H9 (cell line): ENCODE measurements at regions not wholly inside any gene's neighbourhood (a gene's known extent, or its start where the extent isn't known, plus 50 kb on each side); places are given as distances from the start of the nearest gene placed in this dataset.

Experiments used
- DNase-seq: peaks from one replicate; pipeline ENCODE4 v3.0.0-alpha.2; 2017
- H2AFZ ChIP-seq: one replicate; pipeline ENCODE4 v1.6.1; 2013; ENCODE audit warnings: mild to moderate bottlenecking, low read length, control low read depth, moderate library complexity
- H2AK5ac ChIP-seq: 2 replicates; pipeline ENCODE4 v1.6.1; 2013; ENCODE audit warnings: low read length, control low read depth, mixed read lengths; ENCODE audit not compliant: insufficient read length
- H2BK120ac ChIP-seq: one replicate; pipeline ENCODE4 v1.6.1; 2013; ENCODE audit warnings: low read depth, mild to moderate bottlenecking, low read length, control low read depth, inconsistent platforms; ENCODE audit not compliant: poor library complexity, severe bottlenecking
- H2BK12ac ChIP-seq: 2 replicates; pipeline ENCODE4 v1.6.1; 2013; ENCODE audit warnings: low read length, control low read depth, mixed read lengths, low read depth; ENCODE audit not compliant: insufficient read length
- H2BK15ac ChIP-seq: 2 replicates; pipeline ENCODE4 v1.6.1; 2013; ENCODE audit warnings: low read depth, low read length, control low read depth
- H2BK20ac ChIP-seq: one replicate; pipeline ENCODE4 v1.6.1; 2013; ENCODE audit warnings: low read depth, mild to moderate bottlenecking, low read length, control low read depth, inconsistent platforms; ENCODE audit not compliant: poor library complexity, severe bottlenecking
- H2BK5ac ChIP-seq: 2 replicates; pipeline ENCODE4 v1.6.1; 2013; ENCODE audit warnings: low read length, control low read depth, mixed read lengths; ENCODE audit not compliant: insufficient read length
- H3K14ac ChIP-seq: 2 replicates; pipeline ENCODE4 v1.6.1; 2013; ENCODE audit warnings: low read length, control low read depth; ENCODE audit not compliant: insufficient read depth
- H3K18ac ChIP-seq: 2 replicates; pipeline ENCODE4 v1.6.1; 2013; ENCODE audit warnings: low read depth, mild to moderate bottlenecking, mixed read lengths, low read length, control low read depth; ENCODE audit not compliant: insufficient read length
- H3K23ac ChIP-seq: 2 replicates; pipeline ENCODE4 v1.6.1; 2013; ENCODE audit warnings: low read length, control low read depth, mixed read lengths, low read depth; ENCODE audit not compliant: insufficient read length
- H3K23me2 ChIP-seq: 2 replicates; pipeline ENCODE4 v1.6.1; 2013; ENCODE audit warnings: low read depth, mild to moderate bottlenecking, mixed read lengths, low read length, control low read depth; ENCODE audit not compliant: insufficient read length, poor library complexity, severe bottlenecking
- H3K27ac ChIP-seq: 2 replicates; pipeline ENCODE4 v1.5.1; 2013; ENCODE audit warnings: low read length, control low read depth, mixed read lengths, low read depth; ENCODE audit not compliant: insufficient read length
- H3K27me3 ChIP-seq: 2 replicates; pipeline ENCODE4 v1.6.1; 2013; ENCODE audit warnings: low read length, control low read depth, inconsistent platforms; ENCODE audit not compliant: insufficient read depth
- H3K4ac ChIP-seq: 2 replicates; pipeline ENCODE4 v1.6.1; 2013; ENCODE audit warnings: low read depth, mild to moderate bottlenecking, control low read depth, inconsistent platforms, low read length, moderate library complexity
- H3K4me1 ChIP-seq: 2 replicates; pipeline ENCODE4 v1.6.1; 2013; ENCODE audit warnings: low read length, control low read depth, inconsistent platforms; ENCODE audit not compliant: insufficient read depth
- H3K4me2 ChIP-seq: 2 replicates; pipeline ENCODE4 v1.6.1; 2013; ENCODE audit warnings: low read length, control low read depth, mixed read lengths; ENCODE audit not compliant: insufficient read length, insufficient read depth
- H3K56ac ChIP-seq: 2 replicates; pipeline ENCODE4 v1.6.1; 2013; ENCODE audit warnings: low read depth, mild to moderate bottlenecking, mixed read lengths, low read length, control low read depth; ENCODE audit not compliant: insufficient read length
- H3K79me1 ChIP-seq: 2 replicates; pipeline ENCODE4 v1.6.1; 2013; ENCODE audit warnings: low read depth, mild to moderate bottlenecking, moderate library complexity, low read length, control low read depth, inconsistent platforms; ENCODE audit not compliant: insufficient read depth, poor library complexity, severe bottlenecking
- H3K79me2 ChIP-seq: 2 replicates; pipeline ENCODE4 v1.6.1; 2013; ENCODE audit warnings: low read length, control low read depth, inconsistent platforms; ENCODE audit not compliant: insufficient read depth
- H3K9ac ChIP-seq: 2 replicates; pipeline ENCODE4 v1.6.1; 2013; ENCODE audit warnings: low read length, control low read depth, mixed read lengths; ENCODE audit not compliant: insufficient read length; ENCODE audit errors: extremely low read depth
- H3K9me3 ChIP-seq: one replicate; pipeline ENCODE4 v1.6.1; 2013; ENCODE audit warnings: low read depth, low read length, inconsistent platforms; ENCODE audit not compliant: control insufficient read depth
- H3T11ph ChIP-seq: one replicate; pipeline ENCODE4 v1.6.1; 2013; ENCODE audit warnings: mild to moderate bottlenecking, low read length, control low read depth, inconsistent platforms
- H4K20me1 ChIP-seq: one replicate; pipeline ENCODE4 v1.6.1; 2013; ENCODE audit not compliant: control insufficient read depth, insufficient read length, insufficient read depth
- H4K5ac ChIP-seq: 2 replicates; pipeline ENCODE4 v1.6.1; 2013; ENCODE audit warnings: low read depth, mild to moderate bottlenecking, mixed read lengths, low read length, control low read depth; ENCODE audit not compliant: insufficient read length
- H4K8ac ChIP-seq: replicated peaks from 2 replicates; pipeline ENCODE4 v1.6.1; 2013; ENCODE audit warnings: low read length, control low read depth, mixed read lengths, low read depth; ENCODE audit not compliant: insufficient read length
- H4K91ac ChIP-seq: 2 replicates; pipeline ENCODE4 v1.6.1; 2013; ENCODE audit warnings: low read depth, mild to moderate bottlenecking, moderate library complexity, mixed read lengths, low read length, control low read depth; ENCODE audit not compliant: insufficient read length
- H3K27ac Mint-ChIP-seq, 3 experiments: 2 replicates in 2 of 3; 3 replicates in 1 of 3; pipeline ENCODE4 v1.8.0; 2020 to 2021; ENCODE audit warnings: mixed read lengths in 3 of 3, mild to moderate bottlenecking in 1 of 3, moderate library complexity in 1 of 3
- H3K27me3 Mint-ChIP-seq: 2 replicates; pipeline ENCODE4 v1.8.0; 2021; ENCODE audit warnings: low read depth, mild to moderate bottlenecking, moderate library complexity, mixed read lengths
- H3K36me3 Mint-ChIP-seq, 3 experiments: 2 replicates in 2 of 3; 3 replicates in 1 of 3; pipeline ENCODE4 v1.8.0; 2020 to 2021; ENCODE audit warnings: low read depth in 3 of 3, mixed read lengths in 3 of 3; ENCODE audit not compliant: insufficient read depth in 1 of 3
- H3K4me1 Mint-ChIP-seq, 2 experiments: 2 replicates each; pipeline ENCODE4 v1.8.0; 2020; ENCODE audit warnings: mixed read lengths in 2 of 2
- H3K4me3 Mint-ChIP-seq, 2 experiments: 2 replicates in 1 of 2; 3 replicates in 1 of 2; pipeline ENCODE4 v1.8.0; 2020 to 2021; ENCODE audit warnings: mild to moderate bottlenecking in 2 of 2, mixed read lengths in 2 of 2, moderate library complexity in 1 of 2
- H3K9me3 Mint-ChIP-seq, 2 experiments: 2 replicates in 1 of 2; 3 replicates in 1 of 2; pipeline ENCODE4 v1.8.0; 2020; ENCODE audit warnings: mild to moderate bottlenecking in 2 of 2, mixed read lengths in 2 of 2, moderate library complexity in 1 of 2
- CTCF ChIP-seq: fragments of 200-600 bp; sonication (generic); conservative IDR thresholded peaks from 3 replicates; pipeline ENCODE4 v1.8.0; 2021; ENCODE audit warnings: antibody characterized with exemption, mild to moderate bottlenecking
- WGBS: extraction: QIAGEN DNeasy Blood & Tissue Kit; methylation state at CpG from one replicate; pipeline ENCODE4 v1.1.7; 2013; ENCODE audit warnings: missing lambda C conversion rate, low lambda C conversion rate, mixed read lengths; ENCODE audit not compliant: insufficient read length; ENCODE audit errors: extremely low coverage; 5-methylcytosine and 5-hydroxymethylcytosine counted together

DNA sequence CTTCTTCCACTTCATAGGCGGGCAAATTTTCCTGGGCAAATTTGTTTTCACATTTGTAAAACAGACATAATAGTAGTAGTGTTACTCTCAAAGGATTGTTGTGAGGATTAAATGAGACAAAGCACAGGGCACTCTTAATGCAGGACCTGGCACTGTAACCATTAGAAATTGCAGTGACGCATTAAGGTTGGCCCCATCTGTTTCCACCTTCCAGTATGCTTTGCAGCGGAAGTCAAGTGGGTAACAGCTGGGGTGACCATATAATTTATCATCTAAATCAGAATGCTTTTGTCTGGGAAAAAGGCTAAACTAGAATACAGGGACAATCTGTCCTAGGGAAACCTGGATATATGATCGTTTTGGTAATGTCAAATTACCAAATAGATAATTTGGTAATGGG is 132.5 kb upstream of the CACHD1 start:
- Histone ChIP-seq H3K14ac (no peak overlapping the region), H3K23ac (no peak overlapping the region), H2BK20ac (no peak overlapping the region), H3K56ac (no peak overlapping the region), H2AFZ (no peak overlapping the region), H4K8ac (no peak overlapping the region), H2BK5ac (no peak overlapping the region), H3K23me2 (no peaks in the 10 kb centered on the region), H3K4me2 (no peak overlapping the region), H3K9me3 (no peaks in the 10 kb centered on the region), H3K18ac (no peak overlapping the region), H4K20me1 (no peaks in the 10 kb centered on the region), H3K9ac (no peak overlapping the region), H3K27me3 (no peaks in the 10 kb centered on the region), H3K27ac (no peak overlapping the region), H2AK5ac (no peak overlapping the region), H3K79me1 (no peaks in the 10 kb centered on the region), H4K91ac (no peak overlapping the region), H3K79me2 (no peaks in the 10 kb centered on the region), H3T11ph (no peak overlapping the region), H3K4me1 (no peaks in the 10 kb centered on the region; the same call in 1 of the 2 replicates), H2BK12ac (no peak overlapping the region), H2BK120ac (no peak overlapping the region), H4K5ac (no peak overlapping the region), H3K4ac (no peak overlapping the region), H2BK15ac (no peak overlapping the region)
- Mint-ChIP-seq H3K4me1 (peaks cover 4 to 9% of the 10 kb centered on the region in 2 experiments), H3K4me3 (no peak overlapping the region), H3K36me3 (peaks cover 0 to 3% (median 0%) of the 10 kb centered on the region in 3 experiments; a peak in 2 of 7 replicates), H3K27ac (no peak overlapping the region), H3K9me3 (no peaks in the 10 kb centered on the region), H3K27me3 (peaks cover 1% of the 10 kb centered on the region)
- DNase-seq, result no peak
- WGBS, result no CpG with 5 or more reads among the region's 4 CpGs
- TF ChIP-seq CTCF, result no peak
